ENCODE measurements at regions not wholly inside any gene's neighbourhood (a gene's known extent, or its start where the extent isn't known, plus 50 kb on each side); places are given as distances from the start of the nearest gene placed in this dataset.

- no peak for TF ChIP-seq SUPT20H (IDR thresholded peaks at IDR 0.05; ENCODE audit: borderline replicate concordance, control insufficient read depth, low read depth, low read length)
- TF ChIP-seq RAD21 (IDR thresholded peaks at IDR 0.05; ENCODE audit: insufficient read depth, low read depth, low read length), result no peak
- no peak for TF ChIP-seq ATF3 (IDR thresholded peaks at IDR 0.05; ENCODE audit: borderline replicate concordance, extremely low read depth, low read depth, low read length)
- TF ChIP-seq POLR2AphosphoS2 (IDR thresholded peaks at IDR 0.05; ENCODE audit: low read depth, low read length), result no peak
- no peak for TF ChIP-seq CTCF (IDR thresholded peaks at IDR 0.05 in 2 of 3, conservative IDR thresholded peaks at IDR 0.05 in 1 of 3; ENCODE audit: control insufficient read depth in 2 of 3, extremely low read depth in 1 of 3, insufficient read depth in 1 of 3, low read depth in 3 of 3, low read length in 3 of 3)
- TF ChIP-seq ZZZ3 (IDR thresholded peaks at IDR 0.05; ENCODE audit: control insufficient read depth, insufficient read length, low read depth), result no peak
- TF ChIP-seq HDAC2 (IDR thresholded peaks at IDR 0.05), result no peak
- TF ChIP-seq, protein P1, sequence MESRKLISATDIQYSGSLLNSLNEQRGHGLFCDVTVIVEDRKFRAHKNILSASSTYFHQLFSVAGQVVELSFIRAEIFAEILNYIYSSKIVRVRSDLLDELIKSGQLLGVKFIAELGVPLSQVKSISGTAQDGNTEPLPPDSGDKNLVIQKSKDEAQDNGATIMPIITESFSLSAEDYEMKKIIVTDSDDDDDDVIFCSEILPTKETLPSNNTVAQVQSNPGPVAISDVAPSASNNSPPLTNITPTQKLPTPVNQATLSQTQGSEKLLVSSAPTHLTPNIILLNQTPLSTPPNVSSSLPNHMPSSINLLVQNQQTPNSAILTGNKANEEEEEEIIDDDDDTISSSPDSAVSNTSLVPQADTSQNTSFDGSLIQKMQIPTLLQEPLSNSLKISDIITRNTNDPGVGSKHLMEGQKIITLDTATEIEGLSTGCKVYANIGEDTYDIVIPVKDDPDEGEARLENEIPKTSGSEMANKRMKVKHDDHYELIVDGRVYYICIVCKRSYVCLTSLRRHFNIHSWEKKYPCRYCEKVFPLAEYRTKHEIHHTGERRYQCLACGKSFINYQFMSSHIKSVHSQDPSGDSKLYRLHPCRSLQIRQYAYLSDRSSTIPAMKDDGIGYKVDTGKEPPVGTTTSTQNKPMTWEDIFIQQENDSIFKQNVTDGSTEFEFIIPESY (IDR thresholded peaks at IDR 0.05), result no peak
- no peak for TF ChIP-seq ETV6 (conservative IDR thresholded peaks at IDR 0.05 in 1 of 2, IDR thresholded peaks at IDR 0.05 in 1 of 2; ENCODE audit: borderline replicate concordance in 1 of 2, low read depth in 1 of 2)
- no peak for TF ChIP-seq NFYB (IDR thresholded peaks at IDR 0.05; ENCODE audit: insufficient read depth, low read depth, low read length)
Measured at GRCh38 chr17:53996890-53997289, 174.2 kb downstream of the KIF2B start.

All from GM12878 (cell line).